ENCODE measurements at regions not wholly inside any gene's neighbourhood (a gene's known extent, or its start where the extent isn't known, plus 50 kb on each side); places are given as distances from the start of the nearest gene placed in this dataset.
A peak's percentile ranks its signal among the peaks of the same experiment; 100 is the strongest.

DNA sequence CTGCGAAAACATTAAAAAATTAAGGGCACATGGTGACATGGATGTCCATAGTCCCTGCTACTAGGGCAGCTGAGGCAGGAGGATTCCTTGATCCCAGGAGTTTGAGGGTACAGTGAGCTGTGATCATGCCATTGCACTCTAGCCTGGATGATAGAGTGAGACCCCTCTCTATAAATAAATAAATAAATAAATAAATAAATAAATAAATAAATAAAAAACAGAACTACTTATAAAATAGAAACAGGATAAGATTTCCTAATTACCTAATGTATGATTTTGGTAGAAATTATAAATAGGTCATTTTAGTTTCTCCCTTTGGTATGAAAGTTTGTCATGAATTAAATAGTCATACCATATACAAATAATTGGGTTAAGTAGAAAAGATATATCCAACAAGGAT is 916.2 kb downstream of the GRIK2 start:
- Histone ChIP-seq H3K4me1 (ENCODE audit: control insufficient read depth in 2 of 3, insufficient read depth in 2 of 3, low read depth in 1 of 3, low read length in 3 of 3) (no peaks in the 10 kb centered on the region), H3K27me3 (ENCODE audit: control insufficient read depth, insufficient read depth, low read length) (no peaks in the 10 kb centered on the region), H3K4me3 (ENCODE audit: low read length in 3 of 3) (no peak overlapping the region), H3K9ac (ENCODE audit: low read length in 3 of 3) (no peak overlapping the region), H3K9me3 (ENCODE audit: control insufficient read depth in 2 of 3, insufficient read depth in 1 of 3, low read length in 3 of 3) (peaks cover 0 to 2% (median 0%) of the 10 kb centered on the region in 3 donors), H3K36me3 (ENCODE audit: control insufficient read depth in 2 of 3, insufficient read depth in 3 of 3, low read length in 3 of 3) (no peaks in the 10 kb centered on the region), H3K27ac (ENCODE audit: low read depth in 2 of 2, low read length in 2 of 2) (no peak overlapping the region)
- no peak for TF ChIP-seq CTCF (IDR thresholded peaks at IDR 0.05; ENCODE audit: borderline replicate concordance, extremely low read depth, insufficient read depth)
- FAIRE-seq (peak; percentile 27), DNase-seq (no peak)
- intact Hi-C loops (cut with DNase I): no loop called here

- FAIRE-seq: no peak
- H3K9ac ChIP-seq (ENCODE audit: low read length in 3 of 3): no peak overlapping the region
- H3K4me1 ChIP-seq (ENCODE audit: control insufficient read depth in 2 of 3, insufficient read depth in 2 of 3, low read depth in 1 of 3, low read length in 3 of 3): no peaks in the 10 kb centered on the region
- intact Hi-C loops (cut with DNase I): no loop called here
- H3K27me3 ChIP-seq (ENCODE audit: control insufficient read depth, insufficient read depth, low read length): no peaks in the 10 kb centered on the region
- no peak for TF ChIP-seq CTCF (IDR thresholded peaks at IDR 0.05; ENCODE audit: borderline replicate concordance, extremely low read depth, insufficient read depth)
- H3K4me3 ChIP-seq (ENCODE audit: low read length in 3 of 3): no peak overlapping the region
- H3K9me3 ChIP-seq (ENCODE audit: control insufficient read depth in 2 of 3, insufficient read depth in 1 of 3, low read length in 3 of 3): no peaks in the 10 kb centered on the region
- no peak overlapping the region for H3K27ac ChIP-seq (ENCODE audit: low read depth in 2 of 2, low read length in 2 of 2)
- DNase-seq: no peak
- no peaks in the 10 kb centered on the region for H3K36me3 ChIP-seq (ENCODE audit: control insufficient read depth in 2 of 3, insufficient read depth in 3 of 3, low read length in 3 of 3)
These were observed 906.8 kb downstream of the GRIK2 start for GRCh38 chr6:102300350-102300749.

GRCh38 chr6:102298051-102298450 is 904.5 kb downstream of the GRIK2 start:
- Histone ChIP-seq H3K27ac (ENCODE audit: low read depth in 2 of 2, low read length in 2 of 2) (no peak overlapping the region), H3K36me3 (ENCODE audit: control insufficient read depth in 2 of 3, insufficient read depth in 3 of 3, low read length in 3 of 3) (no peaks in the 10 kb centered on the region), H3K27me3 (ENCODE audit: control insufficient read depth, insufficient read depth, low read length) (no peaks in the 10 kb centered on the region), H3K9me3 (ENCODE audit: control insufficient read depth in 2 of 3, insufficient read depth in 1 of 3, low read length in 3 of 3) (no peaks in the 10 kb centered on the region), H3K9ac (ENCODE audit: low read length in 3 of 3) (no peak overlapping the region), H3K4me3 (ENCODE audit: low read length in 3 of 3) (no peak overlapping the region), H3K4me1 (ENCODE audit: control insufficient read depth in 2 of 3, insufficient read depth in 2 of 3, low read depth in 1 of 3, low read length in 3 of 3) (no peaks in the 10 kb centered on the region)
- intact Hi-C loops (cut with DNase I): no loop called here
- no peak for TF ChIP-seq CTCF (IDR thresholded peaks at IDR 0.05; ENCODE audit: borderline replicate concordance, extremely low read depth, insufficient read depth)
- no peak for FAIRE-seq
- DNase-seq: no peak
